Smooth muscle cell (in vitro differentiated cells): ENCODE measurements at regions not wholly inside any gene's neighbourhood (a gene's known extent, or its start where the extent isn't known, plus 50 kb on each side); places are given as distances from the start of the nearest gene placed in this dataset.

Experiments used
- DNase-seq: peaks from one replicate; lab custom pipeline; 2025; ENCODE audit not compliant: unreplicated experiment; lab: John Stamatoyannopoulos, UW
- H2AFZ ChIP-seq: fragments of 200-600 bp; sonication (generic); 2 replicates; pipeline ENCODE4 v1.6.0; 2016; ENCODE audit warnings: antibody characterized with exemption, low read depth, mild to moderate bottlenecking
- H3F3A ChIP-seq: fragments of 200-600 bp; sonication (generic); 2 replicates; pipeline ENCODE4 v1.6.0; 2017; ENCODE audit warnings: antibody characterized with exemption, low read depth
- H3K27ac ChIP-seq: fragments of 200-600 bp; sonication (generic); 2 replicates; pipeline ENCODE4 v1.5.1; 2016; ENCODE audit warnings: low read depth, mild to moderate bottlenecking
- H3K27me3 ChIP-seq: fragments of 200-600 bp; sonication (generic); 2 replicates; pipeline ENCODE4 v1.6.1; 2016; ENCODE audit warnings: low read depth, mild to moderate bottlenecking
- H3K36me3 ChIP-seq: fragments of 200-600 bp; sonication (generic); 2 replicates; pipeline ENCODE4 v1.5.1; 2016; ENCODE audit warnings: low read depth
- H3K4me1 ChIP-seq: fragments of 200-600 bp; sonication (generic); 2 replicates; pipeline ENCODE4 v1.5.1; 2016; ENCODE audit warnings: low read depth
- H3K4me2 ChIP-seq: fragments of 200-600 bp; sonication (generic); 2 replicates; pipeline ENCODE4 v1.6.0; 2016; ENCODE audit warnings: mild to moderate bottlenecking
- H3K4me3 ChIP-seq: fragments of 200-600 bp; sonication (generic); 2 replicates; pipeline ENCODE4 v1.5.1; 2016; ENCODE audit warnings: mild to moderate bottlenecking
- H3K79me2 ChIP-seq: fragments of 200-600 bp; sonication (generic); 2 replicates; pipeline ENCODE4 v1.6.0; 2016; ENCODE audit warnings: low read depth, mild to moderate bottlenecking
- H3K9ac ChIP-seq: fragments of 200-600 bp; sonication (generic); 2 replicates; pipeline ENCODE4 v1.6.0; 2016; ENCODE audit warnings: low read depth
- H3K9me3 ChIP-seq: fragments of 200-600 bp; sonication (generic); replicated peaks from 2 replicates; pipeline ENCODE4 v1.5.1; 2016; ENCODE audit warnings: low read depth
- H4K20me1 ChIP-seq: fragments of 200-600 bp; sonication (generic); 2 replicates; pipeline ENCODE4 v1.6.0; 2016; ENCODE audit warnings: low read depth
- CTCF ChIP-seq: fragments of 200-600 bp; sonication (generic); IDR thresholded peaks from 2 replicates; pipeline ENCODE4 v1.5.1; 2017; ENCODE audit warnings: borderline replicate concordance, mild to moderate bottlenecking, antibody characterized with exemption; ENCODE audit not compliant: insufficient read depth, poor library complexity, severe bottlenecking
- WGBS: methylation state at CpG from one replicate; pipeline ENCODE4 v1.1.7; 2016; ENCODE audit warnings: low lambda C conversion rate; 5-methylcytosine and 5-hydroxymethylcytosine counted together

GRCh38 chr1:143643148-143643885, 328.5 kb downstream of the FAM72C start:
- 91% methylated on average over 56 of the region's 56 CpGs for WGBS

GRCh38 chr1:143625886-143626285, 345.9 kb downstream of the FAM72C start:
- Histone ChIP-seq H3K4me3 (no peak overlapping the region), H3K27ac (no peak overlapping the region), H4K20me1 (no peaks in the 10 kb centered on the region), H3K4me2 (no peak overlapping the region), H3K9ac (no peak overlapping the region), H3K79me2 (no peaks in the 10 kb centered on the region), H3K36me3 (no peaks in the 10 kb centered on the region), H3K27me3 (no peaks in the 10 kb centered on the region), H2AFZ (no peak overlapping the region), H3K4me1 (no peaks in the 10 kb centered on the region), H3K9me3 (peaks cover 4% of the 10 kb centered on the region), H3F3A (no peaks in the 10 kb centered on the region)
- 53% methylated on average over 2 of the region's 2 CpGs for whole genome bisulfite sequencing
- no peak for DNase-seq
- no peak for TF ChIP-seq CTCF

More at GRCh38 chr1:143643148-143643885, 328.5 kb downstream of the FAM72C start:
- TF ChIP-seq CTCF = no peak
- no peaks in the 10 kb centered on the region for H3K9me3 ChIP-seq
- no peak overlapping the region for H3K27ac ChIP-seq
- no peak overlapping the region for H2AFZ ChIP-seq
- no peaks in the 10 kb centered on the region for H3K4me1 ChIP-seq
- no peak for DNase-seq
- H3F3A ChIP-seq = no peaks in the 10 kb centered on the region
- H3K27me3 ChIP-seq = no peaks in the 10 kb centered on the region
- H4K20me1 ChIP-seq = no peaks in the 10 kb centered on the region
- H3K36me3 ChIP-seq = no peaks in the 10 kb centered on the region
- no peaks in the 10 kb centered on the region for H3K79me2 ChIP-seq
- no peak overlapping the region for H3K4me3 ChIP-seq
- H3K4me2 ChIP-seq = no peak overlapping the region
- no peak overlapping the region for H3K9ac ChIP-seq

GRCh38 chr1:143619851-143620250, 351.9 kb downstream of the FAM72C start:
- no peaks in the 10 kb centered on the region for H3F3A ChIP-seq
- H3K4me2 ChIP-seq = no peak overlapping the region
- H3K27me3 ChIP-seq = no peaks in the 10 kb centered on the region
- DNase-seq = no peak
- no peaks in the 10 kb centered on the region for H3K36me3 ChIP-seq
- no peak overlapping the region for H3K4me3 ChIP-seq
- 75% methylated on average over 12 of the region's 12 CpGs for WGBS
- no peaks in the 10 kb centered on the region for H3K79me2 ChIP-seq
- H3K9ac ChIP-seq = no peak overlapping the region
- no peaks in the 10 kb centered on the region for H3K9me3 ChIP-seq
- H3K27ac ChIP-seq = no peak overlapping the region
- no peaks in the 10 kb centered on the region for H4K20me1 ChIP-seq
- H2AFZ ChIP-seq = no peak overlapping the region
- no peak for TF ChIP-seq CTCF
- no peaks in the 10 kb centered on the region for H3K4me1 ChIP-seq

- no peaks in the 10 kb centered on the region for H3K36me3 ChIP-seq
- H2AFZ ChIP-seq = no peak overlapping the region
- no peaks in the 10 kb centered on the region for H3K4me1 ChIP-seq
- H3K9me3 ChIP-seq = peaks cover under 1% of the 10 kb centered on the region
- H3K27me3 ChIP-seq = no peaks in the 10 kb centered on the region
- no peak overlapping the region for H3K4me3 ChIP-seq
- no peak overlapping the region for H3K27ac ChIP-seq
- no peak for DNase-seq
- no peak overlapping the region for H3K4me2 ChIP-seq
- H3K9ac ChIP-seq = no peak overlapping the region
- no peaks in the 10 kb centered on the region for H4K20me1 ChIP-seq
- H3F3A ChIP-seq = no peaks in the 10 kb centered on the region
- no peaks in the 10 kb centered on the region for H3K79me2 ChIP-seq
- TF ChIP-seq CTCF = no peak
- WGBS = 48% methylated on average over 2 of the region's 2 CpGs
Observed at GRCh38 chr1:143611159-143611558, 360.6 kb downstream of the FAM72C start.
